GM13976 (cell line): ENCODE measurements at regions not wholly inside any gene's neighbourhood (a gene's known extent, or its start where the extent isn't known, plus 50 kb on each side); places are given as distances from the start of the nearest gene placed in this dataset.

Source experiments
- DNase-seq: peaks from one replicate; pipeline ENCODE4 v3.0.0; 2012; ENCODE audit warnings: low spot score
- CTCF ChIP-seq: IDR thresholded peaks from 2 replicates; pipeline ENCODE4 v1.5.1; 2012; ENCODE audit warnings: borderline replicate concordance, mild to moderate bottlenecking; ENCODE audit not compliant: insufficient read depth; ENCODE audit errors: extremely low read depth, missing control alignments, control extremely low read depth
- in situ Hi-C: fragments of 300-500 bp; cut with MboI; formaldehyde crosslinking; loops from one replicate; pipeline ENCODE4 v1.12.0; 2022; ENCODE audit warnings: low sequenced_read_pairs, mixed read lengths, inconsistent platforms; ENCODE audit not compliant: unreplicated experiment

- in situ Hi-C loops, result no loop called here
- DNase-seq, result no peak
- TF ChIP-seq CTCF, result no peak
Measured at GRCh38 chr12:5257763-5258495, 174.0 kb upstream of the NTF3 start.

- no peak for DNase-seq
- no peak for TF ChIP-seq CTCF
- in situ Hi-C loops, result no loop called here
Measured at GRCh38 chr12:5258498-5258897, 173.4 kb upstream of the NTF3 start.

GRCh38 chr12:5258926-5259325, 173.0 kb upstream of the NTF3 start:
- TF ChIP-seq CTCF, result no peak
- in situ Hi-C loops, result no loop called here

GRCh38 chr12:5259523-5259922, 172.4 kb upstream of the NTF3 start:
- DNase-seq, result no peak
- in situ Hi-C loops, result no loop called here
- TF ChIP-seq CTCF, result no peak

More at GRCh38 chr12:5258926-5259325, 173.0 kb upstream of the NTF3 start:
- DNase-seq, result no peak

- TF ChIP-seq CTCF, result no peak
- no peak for DNase-seq
- in situ Hi-C loops, result no loop called here
Measured at GRCh38 chr12:5260086-5260485, 171.8 kb upstream of the NTF3 start.

- no peak for DNase-seq
- no peak for TF ChIP-seq CTCF
- in situ Hi-C loops, result no loop called here
Measured at GRCh38 chr12:5260591-5261086, 171.3 kb upstream of the NTF3 start.

GRCh38 chr12:5262450-5262849, 169.5 kb upstream of the NTF3 start:
- in situ Hi-C loops, result no loop called here
- DNase-seq, result no peak
- no peak for TF ChIP-seq CTCF
